NCI-H128 (cell line): ENCODE measurements at regions not wholly inside any gene's neighbourhood (a gene's known extent, or its start where the extent isn't known, plus 50 kb on each side); places are given as distances from the start of the nearest gene placed in this dataset.
"Not testable (repeated sequence)": the region's sequence is repeated elsewhere in the genome, so short reads cannot be mapped to it uniquely, and the experiment has no call there.

Experiments
- DNase-seq: peaks from one replicate; lab custom pipeline; 2025; ENCODE audit not compliant: unreplicated experiment; lab: John Stamatoyannopoulos, UW

GRCh38 chr1:185477638-185478580, 160.9 kb upstream of the IVNS1ABP start:
- no peak for DNase-seq

GRCh38 chr1:185474440-185475149, 157.6 kb upstream of the IVNS1ABP start:
- DNase-seq = no peak

GRCh38 chr1:185473186-185473585, 156.1 kb upstream of the IVNS1ABP start:
- DNase-seq = no peak

GRCh38 chr1:185468626-185469025, 151.6 kb upstream of the IVNS1ABP start:
- DNase-seq = no peak

GRCh38 chr1:185467122-185467521, 150.1 kb upstream of the IVNS1ABP start:
- no peak for DNase-seq

- DNase-seq = no peak
These were observed 147.7 kb upstream of the IVNS1ABP start for GRCh38 chr1:185464777-185465176.

GRCh38 chr1:185463433-185463832, 146.4 kb upstream of the IVNS1ABP start:
- DNase-seq = no peak

GRCh38 chr1:185463011-185463410, 146.0 kb upstream of the IVNS1ABP start:
- no peak for DNase-seq

- DNase-seq = not testable (repeated sequence)
These were observed 143.7 kb upstream of the IVNS1ABP start for GRCh38 chr1:185460723-185461122.

- DNase-seq = no peak
These were observed 142.1 kb upstream of the IVNS1ABP start for GRCh38 chr1:185459141-185459540.

- DNase-seq = no peak
These were observed 141.6 kb upstream of the IVNS1ABP start for GRCh38 chr1:185458670-185459069.

GRCh38 chr1:185453496-185454192, 136.6 kb upstream of the IVNS1ABP start:
- no peak for DNase-seq

- no peak for DNase-seq
These were observed 133.9 kb upstream of the IVNS1ABP start for GRCh38 chr1:185450917-185451316.

GRCh38 chr1:185450060-185450788, 133.2 kb upstream of the IVNS1ABP start:
- DNase-seq = no peak

GRCh38 chr1:185449378-185450059, 132.5 kb upstream of the IVNS1ABP start:
- no peak for DNase-seq

GRCh38 chr1:185448591-185449186, 131.6 kb upstream of the IVNS1ABP start:
- no peak for DNase-seq

- no peak for DNase-seq
These were observed 129.1 kb upstream of the IVNS1ABP start for GRCh38 chr1:185446131-185446530.

- no peak for DNase-seq
These were observed 128.6 kb upstream of the IVNS1ABP start for GRCh38 chr1:185445594-185445993.

GRCh38 chr1:185444676-185445075, 127.6 kb upstream of the IVNS1ABP start:
- no peak for DNase-seq

- no peak for DNase-seq
These were observed 125.0 kb upstream of the IVNS1ABP start for GRCh38 chr1:185442050-185442449.
